CD4-positive, alpha-beta T cell treated with Interleukin-21 for 1 hour (primary cell): ENCODE measurements at regions not wholly inside any gene's neighbourhood (a gene's known extent, or its start where the extent isn't known, plus 50 kb on each side); places are given as distances from the start of the nearest gene placed in this dataset.
"Not testable (repeated sequence)": the region's sequence is repeated elsewhere in the genome, so short reads cannot be mapped to it uniquely, and the experiment has no call there.

Experiments
- DNase-seq: peaks from one replicate; pipeline ENCODE4 v3.0.0-alpha.2; 2020

GRCh38 chr6:126210398-126211075 is 129.4 kb upstream of the CENPW start:
- DNase-seq, result no peak

GRCh38 chr6:126217497-126217896 is 122.4 kb upstream of the CENPW start:
- DNase-seq, result no peak

GRCh38 chr6:126220901-126221300 is 119.0 kb upstream of the CENPW start:
- DNase-seq, result not testable (repeated sequence)

GRCh38 chr6:126227833-126228702 is 111.8 kb upstream of the CENPW start:
- DNase-seq, result no peak

- no peak for DNase-seq
Observed at GRCh38 chr6:126232671-126233070, 107.2 kb upstream of the CENPW start.

- DNase-seq, result no peak
Observed at GRCh38 chr6:126233192-126233591, 106.7 kb upstream of the CENPW start.

GRCh38 chr6:126235363-126235762 is 104.6 kb upstream of the CENPW start:
- no peak for DNase-seq

- DNase-seq, result no peak
Observed at GRCh38 chr6:126245077-126245476, 94.8 kb upstream of the CENPW start.

- no peak for DNase-seq
Observed at GRCh38 chr6:126252154-126252553, 87.8 kb upstream of the CENPW start.

- DNase-seq, result no peak
Observed at GRCh38 chr6:126253431-126253830, 86.5 kb upstream of the CENPW start.

GRCh38 chr6:126258150-126258549 is 81.8 kb upstream of the CENPW start:
- no peak for DNase-seq

- DNase-seq, result no peak
Observed at GRCh38 chr6:126261792-126262421, 78.0 kb upstream of the CENPW start.

GRCh38 chr6:126264265-126264664 is 75.7 kb upstream of the CENPW start:
- no peak for DNase-seq

- DNase-seq, result no peak
Observed at GRCh38 chr6:126266664-126267063, 73.3 kb upstream of the CENPW start.

- DNase-seq, result no peak
Observed at GRCh38 chr6:126267626-126268025, 72.3 kb upstream of the CENPW start.

- no peak for DNase-seq
Observed at GRCh38 chr6:126268092-126268491, 71.8 kb upstream of the CENPW start.

- DNase-seq, result no peak
Observed at GRCh38 chr6:126280287-126280686, 59.6 kb upstream of the CENPW start.

GRCh38 chr6:126285871-126286365 is 54.0 kb upstream of the CENPW start:
- DNase-seq, result no peak
